GM23248 (cell line): ENCODE measurements at regions not wholly inside any gene's neighbourhood (a gene's known extent, or its start where the extent isn't known, plus 50 kb on each side); places are given as distances from the start of the nearest gene placed in this dataset.

ENCODE experiments used
- EZH2 ChIP-seq: fragments of 200-600 bp; sonication (generic); IDR thresholded peaks from 2 replicates; pipeline ENCODE4 v1.6.1; 2018; ENCODE audit warnings: antibody characterized with exemption, mild to moderate bottlenecking; ENCODE audit not compliant: insufficient read depth, poor library complexity, severe bottlenecking
- EZH2phosphoT487 ChIP-seq: fragments of 200-600 bp; sonication (generic); IDR thresholded peaks from 2 replicates; pipeline ENCODE4 v1.6.1; 2018; ENCODE audit warnings: antibody characterized with exemption, moderate library complexity, mild to moderate bottlenecking, low read depth; ENCODE audit not compliant: insufficient read depth

DNA sequence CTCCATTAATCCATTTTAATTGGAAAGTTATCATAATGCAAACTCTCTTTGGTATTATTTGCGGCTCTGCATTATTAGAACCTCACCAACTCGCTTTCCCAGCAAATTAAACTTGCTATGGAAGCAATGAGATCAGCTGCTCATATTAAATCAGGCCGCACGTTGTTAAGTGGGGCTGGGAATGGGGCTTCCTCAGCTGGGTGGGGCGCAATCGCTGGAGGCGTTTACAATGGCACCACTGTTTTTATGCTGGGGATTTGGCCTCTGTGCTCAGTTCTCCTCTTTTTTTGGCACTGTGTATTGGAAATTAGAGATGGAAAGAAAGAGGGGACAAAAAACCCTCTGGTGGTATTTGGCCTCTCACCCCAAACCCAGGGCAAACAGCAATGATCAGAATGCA is 72.2 kb downstream of the RPLP1 start:
- no peak for TF ChIP-seq EZH2
- TF ChIP-seq EZH2phosphoT487, result no peak
